ENCODE measurements at regions not wholly inside any gene's neighbourhood (a gene's known extent, or its start where the extent isn't known, plus 50 kb on each side); places are given as distances from the start of the nearest gene placed in this dataset.

- H3K79me2 ChIP-seq (ENCODE audit: insufficient read depth, low read length) = no peaks in the 10 kb centered on the region
- no peak overlapping the region for H3K9ac ChIP-seq (ENCODE audit: low read depth, low read length, poor library complexity, severe bottlenecking)
- no peaks in the 10 kb centered on the region for H3K27me3 ChIP-seq (ENCODE audit: insufficient read depth, low read length, poor library complexity, severe bottlenecking)
- H3K9me3 ChIP-seq (ENCODE audit: insufficient read depth, low read depth, low read length) = no peaks in the 10 kb centered on the region
- H3K4me3 ChIP-seq (ENCODE audit: low read length, poor library complexity, severe bottlenecking) = no peak overlapping the region
- H4K20me1 ChIP-seq (ENCODE audit: insufficient read depth, low read length, poor library complexity, severe bottlenecking) = no peaks in the 10 kb centered on the region
- no peak overlapping the region for H2AFZ ChIP-seq (ENCODE audit: low read length)
- no peak for TF ChIP-seq EZH2phosphoT487 (IDR thresholded peaks at IDR 0.05; ENCODE audit: borderline replicate concordance)
- TF ChIP-seq CTCF (conservative IDR thresholded peaks at IDR 0.05; ENCODE audit: low read length) = no peak
- no peaks in the 10 kb centered on the region for H3F3A ChIP-seq (ENCODE audit: low read depth)
- no peaks in the 10 kb centered on the region for H3K36me3 ChIP-seq (ENCODE audit: insufficient read depth, low read length)
- no peaks in the 10 kb centered on the region for H3K9me2 ChIP-seq (replicated peaks; ENCODE audit: low read depth, low read length)
- H3K4me1 ChIP-seq (ENCODE audit: insufficient read depth, low read length, poor library complexity, severe bottlenecking) = peaks cover 8% of the 10 kb centered on the region
- no peak overlapping the region for H3K4me2 ChIP-seq (ENCODE audit: low read depth, low read length, poor library complexity, severe bottlenecking)
These were observed 54.0 kb upstream of the CTTNBP2NL start for GRCh38 chr1:112341986-112342385.

- no peaks in the 10 kb centered on the region for H3K79me2 ChIP-seq (ENCODE audit: insufficient read depth, low read length)
- no peak overlapping the region for H3K4me2 ChIP-seq (ENCODE audit: low read depth, low read length, poor library complexity, severe bottlenecking)
- H3K9me3 ChIP-seq (ENCODE audit: insufficient read depth, low read depth, low read length) = no peaks in the 10 kb centered on the region
- no peaks in the 10 kb centered on the region for H3K27me3 ChIP-seq (ENCODE audit: insufficient read depth, low read length, poor library complexity, severe bottlenecking)
- TF ChIP-seq EZH2phosphoT487 (IDR thresholded peaks at IDR 0.05; ENCODE audit: borderline replicate concordance) = no peak
- H3K4me3 ChIP-seq (ENCODE audit: low read length, poor library complexity, severe bottlenecking) = no peak overlapping the region
- no peaks in the 10 kb centered on the region for H3F3A ChIP-seq (ENCODE audit: low read depth)
- peaks cover 8% of the 10 kb centered on the region for H3K4me1 ChIP-seq (ENCODE audit: insufficient read depth, low read length, poor library complexity, severe bottlenecking)
- H3K9me2 ChIP-seq (replicated peaks; ENCODE audit: low read depth, low read length) = no peaks in the 10 kb centered on the region
- H2AFZ ChIP-seq (ENCODE audit: low read length) = no peak overlapping the region
- H3K36me3 ChIP-seq (ENCODE audit: insufficient read depth, low read length) = no peaks in the 10 kb centered on the region
- no peaks in the 10 kb centered on the region for H4K20me1 ChIP-seq (ENCODE audit: insufficient read depth, low read length, poor library complexity, severe bottlenecking)
- no peak overlapping the region for H3K9ac ChIP-seq (ENCODE audit: low read depth, low read length, poor library complexity, severe bottlenecking)
These were observed 53.5 kb upstream of the CTTNBP2NL start for GRCh38 chr1:112342558-112342957.

- no peak overlapping the region for H2AFZ ChIP-seq (ENCODE audit: low read length)
- peaks cover 8% of the 10 kb centered on the region for H3K4me1 ChIP-seq (ENCODE audit: insufficient read depth, low read length, poor library complexity, severe bottlenecking)
- no peaks in the 10 kb centered on the region for H3F3A ChIP-seq (ENCODE audit: low read depth)
- no peaks in the 10 kb centered on the region for H3K9me2 ChIP-seq (replicated peaks; ENCODE audit: low read depth, low read length)
- peak overlapping the region; percentile 56 for H3K4me2 ChIP-seq (ENCODE audit: low read depth, low read length, poor library complexity, severe bottlenecking)
- no peaks in the 10 kb centered on the region for H3K9me3 ChIP-seq (ENCODE audit: insufficient read depth, low read depth, low read length)
- H3K4me3 ChIP-seq (ENCODE audit: low read length, poor library complexity, severe bottlenecking) = peak overlapping the region; percentile 32
- H4K20me1 ChIP-seq (ENCODE audit: insufficient read depth, low read length, poor library complexity, severe bottlenecking) = no peaks in the 10 kb centered on the region
- TF ChIP-seq CTCF (conservative IDR thresholded peaks at IDR 0.05; ENCODE audit: low read length) (no peak), EZH2phosphoT487 (IDR thresholded peaks at IDR 0.05; ENCODE audit: borderline replicate concordance) (no peak)
- H3K79me2 ChIP-seq (ENCODE audit: insufficient read depth, low read length) = no peaks in the 10 kb centered on the region
- H3K9ac ChIP-seq (ENCODE audit: low read depth, low read length, poor library complexity, severe bottlenecking) = no peak overlapping the region
- no peaks in the 10 kb centered on the region for H3K27me3 ChIP-seq (ENCODE audit: insufficient read depth, low read length, poor library complexity, severe bottlenecking)
- no peaks in the 10 kb centered on the region for H3K36me3 ChIP-seq (ENCODE audit: insufficient read depth, low read length)
These were observed 51.1 kb upstream of the CTTNBP2NL start for GRCh38 chr1:112344754-112345423.
